HS-27A (cell line): ENCODE measurements at regions not wholly inside any gene's neighbourhood (a gene's known extent, or its start where the extent isn't known, plus 50 kb on each side); places are given as distances from the start of the nearest gene placed in this dataset.
A peak's percentile ranks its signal among the peaks of the same experiment; 100 is the strongest.

Source experiments
- DNase-seq: peaks from one replicate; pipeline ENCODE4 v3.0.0-alpha.2; 2012; ENCODE audit warnings: low read depth, missing footprints

GRCh38 chr16:48487287-48487686, 102.1 kb upstream of the SIAH1 start:
- no peak for DNase-seq

GRCh38 chr16:48481772-48482171, 96.6 kb upstream of the SIAH1 start:
- no peak for DNase-seq

GRCh38 chr16:48481211-48481610, 96.0 kb upstream of the SIAH1 start:
- no peak for DNase-seq

- no peak for DNase-seq
These were observed 94.7 kb upstream of the SIAH1 start for GRCh38 chr16:48479955-48480354.

- no peak for DNase-seq
These were observed 94.1 kb upstream of the SIAH1 start for GRCh38 chr16:48479329-48479728.

GRCh38 chr16:48478393-48478792, 93.2 kb upstream of the SIAH1 start:
- DNase-seq: no peak

GRCh38 chr16:48471435-48471834, 86.2 kb upstream of the SIAH1 start:
- DNase-seq: no peak

- DNase-seq: no peak
These were observed 77.0 kb upstream of the SIAH1 start for GRCh38 chr16:48462106-48462740.

- no peak for DNase-seq
These were observed 74.0 kb upstream of the SIAH1 start for GRCh38 chr16:48459167-48459566.

GRCh38 chr16:48454051-48454450, 68.8 kb upstream of the SIAH1 start:
- DNase-seq: no peak

- DNase-seq: peak; percentile 17
These were observed 68.0 kb upstream of the SIAH1 start for GRCh38 chr16:48452991-48453760.

- DNase-seq: no peak
These were observed 66.1 kb upstream of the SIAH1 start for GRCh38 chr16:48451323-48451722.

GRCh38 chr16:48450367-48450766, 65.2 kb upstream of the SIAH1 start:
- DNase-seq: no peak

- DNase-seq: no peak
These were observed 63.7 kb upstream of the SIAH1 start for GRCh38 chr16:48448841-48449481.

GRCh38 chr16:48447940-48448536, 62.8 kb upstream of the SIAH1 start:
- no peak for DNase-seq

- no peak for DNase-seq
These were observed 62.2 kb upstream of the SIAH1 start for GRCh38 chr16:48447428-48447827.

- DNase-seq: no peak
These were observed 61.3 kb upstream of the SIAH1 start for GRCh38 chr16:48446534-48446920.

- no peak for DNase-seq
These were observed 60.7 kb upstream of the SIAH1 start for GRCh38 chr16:48445782-48446533.

GRCh38 chr16:48444574-48444973, 59.4 kb upstream of the SIAH1 start:
- DNase-seq: peak; percentile 72

- DNase-seq: no peak
These were observed 57.2 kb upstream of the SIAH1 start for GRCh38 chr16:48442379-48442778.

GRCh38 chr16:48441863-48442279, 56.7 kb upstream of the SIAH1 start:
- DNase-seq: no peak

GRCh38 chr16:48441106-48441505, 55.9 kb upstream of the SIAH1 start:
- no peak for DNase-seq
